Nephron progenitor cell (in vitro differentiated cells): ENCODE measurements at regions not wholly inside any gene's neighbourhood (a gene's known extent, or its start where the extent isn't known, plus 50 kb on each side); places are given as distances from the start of the nearest gene placed in this dataset.

Experiments
- DNase-seq: peaks from one replicate; pipeline ENCODE4 v3.0.0; 2021
- H3K27ac Mint-ChIP-seq: 2 replicates; pipeline ENCODE4 v1.8.0; 2021; ENCODE audit warnings: mild to moderate bottlenecking, moderate library complexity, mixed read lengths
- H3K27me3 Mint-ChIP-seq: 2 replicates; pipeline ENCODE4 v1.8.0; 2021; ENCODE audit warnings: mild to moderate bottlenecking, low read depth, mixed read lengths; ENCODE audit not compliant: poor library complexity
- H3K36me3 Mint-ChIP-seq: 2 replicates; pipeline ENCODE4 v1.8.0; 2021; ENCODE audit warnings: low read depth, mixed read lengths
- H3K4me1 Mint-ChIP-seq: 2 replicates; pipeline ENCODE4 v1.8.0; 2021; ENCODE audit warnings: mixed read lengths
- H3K4me3 Mint-ChIP-seq: 2 replicates; pipeline ENCODE4 v1.8.0; 2021; ENCODE audit warnings: mild to moderate bottlenecking, moderate library complexity, mixed read lengths
- H3K9me3 Mint-ChIP-seq: 2 replicates; pipeline ENCODE4 v1.8.0; 2021; ENCODE audit warnings: mild to moderate bottlenecking, moderate library complexity, mixed read lengths
- TF ChIP-seq, protein P1 (sequence below): fragments of 200-600 bp; sonication (generic); IDR thresholded peaks from 2 replicates; pipeline ENCODE4 v1.5.0; 2021; ENCODE audit warnings: antibody characterized with exemption

DNA sequence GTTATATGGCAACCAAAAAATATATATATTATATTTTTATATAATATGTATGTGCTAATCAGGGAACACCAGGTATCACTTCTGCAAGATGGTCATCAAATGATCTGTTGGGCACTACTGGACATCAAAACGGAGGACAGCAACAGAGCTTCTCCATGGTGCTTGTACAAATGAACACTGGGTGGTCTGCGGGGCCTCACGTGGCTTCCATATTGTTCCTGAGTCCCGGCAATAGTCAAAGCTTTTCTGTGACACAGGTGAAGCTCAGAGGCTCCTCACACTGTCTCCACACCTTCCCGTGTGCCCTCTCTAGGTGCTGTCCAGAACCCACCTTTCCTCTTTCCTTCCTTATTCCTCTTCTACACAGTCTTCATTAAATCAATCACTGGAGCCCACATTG, 149.9 kb upstream of the PIRT start:
- Mint-ChIP-seq H3K9me3 (peaks cover 16% of the 10 kb centered on the region), H3K27ac (no peak overlapping the region), H3K4me1 (peaks cover 10% of the 10 kb centered on the region), H3K27me3 (peaks cover 8% of the 10 kb centered on the region), H3K4me3 (no peak overlapping the region), H3K36me3 (no peaks in the 10 kb centered on the region)
- TF ChIP-seq, protein P1, sequence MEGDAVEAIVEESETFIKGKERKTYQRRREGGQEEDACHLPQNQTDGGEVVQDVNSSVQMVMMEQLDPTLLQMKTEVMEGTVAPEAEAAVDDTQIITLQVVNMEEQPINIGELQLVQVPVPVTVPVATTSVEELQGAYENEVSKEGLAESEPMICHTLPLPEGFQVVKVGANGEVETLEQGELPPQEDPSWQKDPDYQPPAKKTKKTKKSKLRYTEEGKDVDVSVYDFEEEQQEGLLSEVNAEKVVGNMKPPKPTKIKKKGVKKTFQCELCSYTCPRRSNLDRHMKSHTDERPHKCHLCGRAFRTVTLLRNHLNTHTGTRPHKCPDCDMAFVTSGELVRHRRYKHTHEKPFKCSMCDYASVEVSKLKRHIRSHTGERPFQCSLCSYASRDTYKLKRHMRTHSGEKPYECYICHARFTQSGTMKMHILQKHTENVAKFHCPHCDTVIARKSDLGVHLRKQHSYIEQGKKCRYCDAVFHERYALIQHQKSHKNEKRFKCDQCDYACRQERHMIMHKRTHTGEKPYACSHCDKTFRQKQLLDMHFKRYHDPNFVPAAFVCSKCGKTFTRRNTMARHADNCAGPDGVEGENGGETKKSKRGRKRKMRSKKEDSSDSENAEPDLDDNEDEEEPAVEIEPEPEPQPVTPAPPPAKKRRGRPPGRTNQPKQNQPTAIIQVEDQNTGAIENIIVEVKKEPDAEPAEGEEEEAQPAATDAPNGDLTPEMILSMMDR = no peak
- DNase-seq = no peak

DNA sequence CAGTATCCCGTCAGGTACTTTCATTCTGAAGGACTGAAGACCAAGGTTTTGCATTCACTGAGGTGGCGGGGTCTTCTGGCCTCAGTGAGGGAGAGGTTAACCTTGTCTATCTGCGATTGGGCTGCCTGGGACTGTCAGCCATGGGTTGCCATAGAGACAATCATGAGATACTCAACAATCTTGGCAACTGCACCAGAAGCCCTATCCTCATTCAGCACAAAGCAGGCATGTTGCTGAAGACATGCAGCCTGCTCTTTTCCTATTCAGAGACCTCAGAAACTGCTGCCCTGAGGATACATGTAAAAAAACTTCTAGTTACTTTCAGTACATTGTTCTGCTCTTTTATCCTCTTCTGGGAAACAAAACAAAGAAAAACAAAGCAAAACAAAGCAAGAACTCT, 146.3 kb upstream of the PIRT start:
- no peak for DNase-seq
- Mint-ChIP-seq H3K27me3 (peaks cover 18% of the 10 kb centered on the region), H3K4me3 (no peak overlapping the region), H3K36me3 (no peaks in the 10 kb centered on the region), H3K27ac (no peak overlapping the region), H3K4me1 (no peaks in the 10 kb centered on the region), H3K9me3 (peaks cover 13% of the 10 kb centered on the region)
- TF ChIP-seq, protein P1 = no peak

DNA sequence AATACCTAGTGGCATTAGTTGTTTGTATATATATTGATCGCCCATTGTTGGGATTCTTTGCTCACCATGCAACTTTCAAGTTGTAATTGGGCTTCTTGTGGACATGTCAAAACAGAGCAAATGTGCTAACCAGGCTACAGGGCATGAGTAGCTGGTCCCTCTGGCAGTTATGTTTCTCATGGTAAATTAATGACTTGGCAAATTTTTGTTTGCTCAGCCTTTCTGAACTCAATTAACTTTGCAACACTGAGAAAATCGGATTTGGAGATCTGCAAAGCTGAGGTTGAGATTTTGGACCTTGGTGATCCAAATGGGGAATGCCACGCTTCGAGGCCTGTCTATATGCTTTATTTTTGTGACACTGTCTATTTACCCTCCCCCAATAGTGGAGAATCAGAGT, 138.5 kb upstream of the PIRT start:
- no peak overlapping the region for H3K27ac Mint-ChIP-seq
- no peaks in the 10 kb centered on the region for H3K4me1 Mint-ChIP-seq
- H3K27me3 Mint-ChIP-seq = peaks cover 26% of the 10 kb centered on the region
- H3K36me3 Mint-ChIP-seq = no peaks in the 10 kb centered on the region
- no peak for DNase-seq
- H3K4me3 Mint-ChIP-seq = no peak overlapping the region
- H3K9me3 Mint-ChIP-seq = peaks cover 5% of the 10 kb centered on the region
- TF ChIP-seq, protein P1 = no peak

DNA sequence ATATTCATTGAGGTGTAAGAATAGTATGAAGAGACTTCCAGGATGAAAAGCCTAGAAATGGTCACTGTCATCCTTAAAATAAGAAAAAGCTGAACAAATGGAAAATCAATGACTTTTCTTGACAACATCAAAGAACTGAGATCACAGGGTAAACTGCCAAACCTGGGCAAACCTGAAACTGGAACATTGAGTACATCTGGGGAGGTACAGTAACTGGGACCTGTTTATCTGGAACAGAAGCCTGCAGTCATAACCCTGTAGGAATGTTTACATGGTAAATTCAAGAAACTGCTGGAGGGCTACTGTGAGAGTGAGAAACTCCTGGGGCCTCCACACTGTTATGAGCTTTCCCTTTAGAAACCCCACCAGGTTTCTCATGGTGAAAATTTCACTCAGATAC, 130.1 kb upstream of the PIRT start:
- Mint-ChIP-seq H3K36me3 (no peaks in the 10 kb centered on the region), H3K27ac (no peak overlapping the region), H3K9me3 (no peaks in the 10 kb centered on the region), H3K4me1 (no peaks in the 10 kb centered on the region), H3K4me3 (no peak overlapping the region), H3K27me3 (peaks cover 4% of the 10 kb centered on the region)
- TF ChIP-seq, protein P1 = no peak
- no peak for DNase-seq

DNA sequence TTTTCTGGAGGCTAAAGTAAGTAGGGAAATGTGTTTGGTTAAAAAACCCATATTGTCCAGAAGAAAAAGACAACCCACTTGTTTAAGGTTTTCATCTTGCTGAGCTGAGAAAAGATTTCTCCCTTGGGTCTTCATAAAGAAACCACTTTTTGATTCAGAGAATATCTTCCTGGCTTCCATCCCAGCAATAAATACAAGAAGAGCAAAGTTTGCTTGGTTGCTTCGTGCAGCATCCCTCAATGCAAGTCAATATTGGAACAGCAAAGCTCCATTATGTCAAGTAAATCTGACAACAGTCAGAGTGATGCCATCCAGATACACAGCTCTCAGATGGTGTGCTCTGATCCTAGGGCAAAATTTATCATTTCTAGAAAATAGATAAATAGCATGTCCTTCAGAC, 118.9 kb upstream of the PIRT start:
- TF ChIP-seq, protein P1 = no peak
- no peaks in the 10 kb centered on the region for H3K4me1 Mint-ChIP-seq
- no peaks in the 10 kb centered on the region for H3K36me3 Mint-ChIP-seq
- H3K27ac Mint-ChIP-seq = no peak overlapping the region
- DNase-seq = no peak
- peaks cover 14% of the 10 kb centered on the region for H3K9me3 Mint-ChIP-seq
- no peak overlapping the region for H3K4me3 Mint-ChIP-seq
- H3K27me3 Mint-ChIP-seq = peaks cover 2% of the 10 kb centered on the region

DNA sequence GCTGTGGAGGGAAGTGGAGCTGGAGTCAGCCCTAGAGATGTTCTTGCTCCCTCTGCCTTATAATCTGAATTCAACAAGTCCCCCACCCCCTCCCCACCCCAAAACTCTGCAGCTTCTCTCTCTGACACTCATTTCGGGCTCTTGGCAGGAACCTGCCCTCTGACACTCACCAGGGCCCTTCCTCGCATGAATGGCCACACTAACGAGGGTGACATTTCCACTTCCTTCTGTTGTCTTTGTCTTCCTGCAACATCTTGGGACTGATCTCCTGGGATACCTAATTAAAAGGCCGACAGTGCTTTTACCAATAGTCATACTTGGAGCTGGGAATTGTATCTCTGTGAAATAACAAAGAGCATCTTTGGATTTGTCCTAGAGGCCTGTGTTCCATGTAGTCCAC, 106.9 kb upstream of the PIRT start:
- Mint-ChIP-seq H3K27ac (no peak overlapping the region), H3K9me3 (no peaks in the 10 kb centered on the region), H3K27me3 (peaks cover 4% of the 10 kb centered on the region), H3K36me3 (no peaks in the 10 kb centered on the region), H3K4me1 (peaks cover 4% of the 10 kb centered on the region), H3K4me3 (no peak overlapping the region)
- TF ChIP-seq, protein P1 = no peak
- no peak for DNase-seq
